GM12875 (cell line): ENCODE measurements at regions not wholly inside any gene's neighbourhood (a gene's known extent, or its start where the extent isn't known, plus 50 kb on each side); places are given as distances from the start of the nearest gene placed in this dataset.

Experiments used
- H3K4me3 ChIP-seq: one replicate; pipeline ENCODE4 v1.5.1; 2011; ENCODE audit warnings: low read depth, low read length, control low read depth
- TF ChIP-seq, protein P1 (sequence below): IDR thresholded peaks from 2 replicates; pipeline ENCODE4 v1.5.1; 2011; ENCODE audit warnings: low read depth, mild to moderate bottlenecking, control low read depth, inconsistent platforms, low read length, moderate library complexity, borderline replicate concordance; ENCODE audit not compliant: insufficient read depth

- no peak overlapping the region for H3K4me3 ChIP-seq
- TF ChIP-seq, protein P1, sequence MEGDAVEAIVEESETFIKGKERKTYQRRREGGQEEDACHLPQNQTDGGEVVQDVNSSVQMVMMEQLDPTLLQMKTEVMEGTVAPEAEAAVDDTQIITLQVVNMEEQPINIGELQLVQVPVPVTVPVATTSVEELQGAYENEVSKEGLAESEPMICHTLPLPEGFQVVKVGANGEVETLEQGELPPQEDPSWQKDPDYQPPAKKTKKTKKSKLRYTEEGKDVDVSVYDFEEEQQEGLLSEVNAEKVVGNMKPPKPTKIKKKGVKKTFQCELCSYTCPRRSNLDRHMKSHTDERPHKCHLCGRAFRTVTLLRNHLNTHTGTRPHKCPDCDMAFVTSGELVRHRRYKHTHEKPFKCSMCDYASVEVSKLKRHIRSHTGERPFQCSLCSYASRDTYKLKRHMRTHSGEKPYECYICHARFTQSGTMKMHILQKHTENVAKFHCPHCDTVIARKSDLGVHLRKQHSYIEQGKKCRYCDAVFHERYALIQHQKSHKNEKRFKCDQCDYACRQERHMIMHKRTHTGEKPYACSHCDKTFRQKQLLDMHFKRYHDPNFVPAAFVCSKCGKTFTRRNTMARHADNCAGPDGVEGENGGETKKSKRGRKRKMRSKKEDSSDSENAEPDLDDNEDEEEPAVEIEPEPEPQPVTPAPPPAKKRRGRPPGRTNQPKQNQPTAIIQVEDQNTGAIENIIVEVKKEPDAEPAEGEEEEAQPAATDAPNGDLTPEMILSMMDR: no peak
Measured at GRCh38 chr17:13320046-13320785, 281.5 kb downstream of the HS3ST3A1 start.

DNA sequence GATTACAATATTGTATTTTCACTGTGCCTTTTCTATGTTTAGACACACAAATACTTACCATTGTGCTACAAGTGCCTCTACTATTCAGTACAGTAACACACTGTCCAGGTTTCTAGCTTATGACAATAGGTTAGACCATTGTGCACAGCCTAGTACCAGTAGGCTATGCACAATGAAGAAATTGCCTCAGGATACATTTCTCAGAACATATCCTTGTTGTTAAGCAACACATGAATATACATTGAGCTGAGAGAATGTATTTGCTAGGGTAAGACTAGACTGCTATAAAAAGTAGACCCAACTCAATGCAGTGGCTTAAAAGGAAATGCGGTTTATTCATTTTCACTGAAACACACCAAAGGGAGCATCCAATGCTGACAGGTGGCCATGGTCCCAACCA, 285.1 kb downstream of the HS3ST3A1 start:
- TF ChIP-seq, protein P1: no peak
- no peak overlapping the region for H3K4me3 ChIP-seq

- TF ChIP-seq, protein P1: no peak
- no peak overlapping the region for H3K4me3 ChIP-seq
Measured at GRCh38 chr17:13311306-13311705, 290.4 kb downstream of the HS3ST3A1 start.

DNA sequence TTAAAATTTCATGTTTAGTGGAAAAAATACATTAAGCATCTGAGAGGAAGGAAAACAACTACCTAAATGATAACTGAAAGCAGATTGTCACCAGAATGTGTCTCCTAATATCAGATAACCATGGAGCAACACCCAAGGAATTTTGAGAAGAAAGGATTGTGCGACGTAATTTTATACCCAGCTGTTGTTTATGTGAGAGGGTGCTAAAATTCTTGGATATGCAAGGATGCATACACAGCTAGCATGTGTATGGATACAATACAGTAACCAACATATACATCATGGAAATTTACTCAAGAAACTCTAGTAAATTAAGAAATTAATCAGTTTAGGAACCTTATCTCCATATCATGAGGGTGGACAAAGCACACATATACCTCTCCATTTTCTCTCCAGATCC, 290.9 kb downstream of the HS3ST3A1 start:
- TF ChIP-seq, protein P1: no peak

DNA sequence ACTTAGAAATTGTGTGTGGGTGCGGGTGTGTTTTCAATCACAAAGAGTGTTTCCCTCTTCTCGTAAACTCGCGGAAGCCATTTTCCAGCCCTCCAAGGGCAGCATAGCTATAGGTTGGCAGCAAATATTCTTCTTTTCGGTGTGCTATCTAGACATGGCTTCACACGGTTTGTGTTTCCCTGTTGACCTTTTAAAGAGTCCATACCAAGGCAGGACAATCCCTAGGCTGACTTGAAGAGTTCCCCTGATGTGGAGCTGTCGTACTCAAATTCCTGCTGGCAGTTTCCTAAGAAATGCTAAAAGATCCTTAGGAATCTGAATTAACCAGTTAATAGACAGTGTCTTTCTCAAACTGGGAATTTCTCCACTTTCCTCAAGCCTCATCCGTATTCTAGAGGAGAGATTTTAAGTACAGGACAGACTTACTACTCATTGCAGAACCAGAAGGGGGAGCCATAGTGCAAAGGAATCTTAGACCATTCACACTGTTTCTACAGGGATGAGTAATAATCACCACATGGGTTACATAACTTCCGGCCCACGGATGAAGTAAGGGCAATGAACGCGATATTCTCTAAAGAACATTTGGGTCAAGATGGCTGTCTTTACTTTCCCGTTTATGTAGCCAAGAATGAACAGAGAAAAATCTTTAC, 288.6 kb upstream of the ELAC2 start:
- TF ChIP-seq, protein P1: 0 out of 2 replicates have a peak, but pooled peaks have one; percentile 2
- no peak overlapping the region for H3K4me3 ChIP-seq

More for the DNA sequence above, 290.9 kb downstream of the HS3ST3A1 start:
- H3K4me3 ChIP-seq: no peak overlapping the region

DNA sequence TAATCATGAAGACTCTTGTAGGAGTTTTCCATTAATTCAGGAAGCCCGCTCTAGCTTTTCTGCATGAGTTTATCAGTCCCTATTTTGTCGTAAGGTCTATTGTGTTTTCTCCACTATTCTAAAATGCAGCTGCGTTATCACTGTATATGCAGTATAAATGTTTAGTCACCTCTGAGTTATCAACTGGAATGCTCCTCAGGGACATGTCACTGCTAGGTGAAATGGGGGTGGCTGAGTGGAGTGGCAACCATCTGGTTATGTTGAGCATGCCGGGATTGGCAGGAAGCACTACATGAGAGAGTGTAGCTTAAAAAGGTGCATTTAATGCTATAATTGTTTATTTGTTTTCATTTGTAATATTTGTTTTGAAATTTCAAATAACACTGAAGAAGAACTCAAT, 285.2 kb upstream of the ELAC2 start:
- TF ChIP-seq, protein P1: no peak
- no peak overlapping the region for H3K4me3 ChIP-seq

DNA sequence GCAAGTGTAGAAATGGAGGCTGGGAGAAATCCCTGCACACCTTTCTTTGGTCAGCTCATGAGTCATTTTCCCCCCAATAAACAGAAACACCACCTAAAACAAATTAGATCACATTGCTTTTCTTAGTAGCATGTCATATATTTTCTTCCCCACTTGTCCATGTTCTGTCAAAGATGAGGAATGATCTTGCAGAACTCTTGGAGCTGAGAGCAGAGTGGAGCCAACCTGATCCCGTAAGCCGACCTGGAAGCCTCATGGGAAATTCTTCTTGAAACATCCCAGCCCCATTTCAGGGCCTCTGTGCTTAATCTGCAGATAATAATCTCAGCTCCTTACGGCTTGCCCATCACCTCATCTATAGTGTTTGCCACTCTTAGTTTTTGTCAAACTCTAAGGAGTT, 284.6 kb upstream of the ELAC2 start:
- TF ChIP-seq, protein P1: no peak
- H3K4me3 ChIP-seq: no peak overlapping the region
